ENCODE measurements at regions not wholly inside any gene's neighbourhood (a gene's known extent, or its start where the extent isn't known, plus 50 kb on each side); places are given as distances from the start of the nearest gene placed in this dataset.
"Not testable (repeated sequence)": the region's sequence is repeated elsewhere in the genome, so short reads cannot be mapped to it uniquely, and the experiment has no call there.

DNA sequence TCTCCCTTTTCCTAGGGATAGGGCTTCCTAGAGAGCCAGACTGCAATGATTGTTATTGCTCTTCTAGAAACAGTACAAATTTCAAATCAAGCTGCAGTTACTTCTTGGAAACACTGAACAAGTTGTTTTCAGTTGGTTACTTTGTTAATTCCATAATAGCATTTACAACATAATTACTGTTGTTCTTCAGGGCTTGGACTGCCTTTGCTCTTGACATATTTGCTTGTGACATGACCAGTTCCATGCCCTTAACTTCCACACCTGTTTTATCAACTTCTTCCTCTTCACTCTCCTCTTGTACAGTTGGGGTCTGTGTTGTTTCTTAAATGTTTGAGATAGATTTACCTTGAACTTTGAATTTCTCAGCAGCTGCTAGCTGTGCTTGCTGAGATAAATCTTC lies 104.4 kb downstream of the SEC23IP start:
- no peak for DNase-seq (ENCODE audit: low read depth)

DNA sequence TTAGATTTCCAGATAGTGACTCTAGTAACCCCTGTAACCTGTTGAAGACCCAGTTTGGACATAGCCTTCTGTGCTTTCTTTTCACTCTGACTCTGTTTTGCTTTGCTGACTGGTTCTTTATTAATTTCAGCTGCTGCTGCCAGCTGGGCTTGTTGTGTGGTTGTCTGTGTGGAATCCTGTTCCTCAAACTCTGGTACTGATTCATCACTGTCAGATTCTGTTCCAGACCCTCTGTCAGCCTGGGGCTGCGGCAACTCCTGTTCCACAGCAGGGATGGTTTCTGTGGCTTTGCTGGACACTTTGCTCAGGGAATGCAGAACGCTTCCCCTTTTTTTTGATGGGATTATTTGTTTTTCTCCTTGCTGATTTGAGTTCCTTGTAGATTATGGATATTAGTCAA lies 104.9 kb downstream of the SEC23IP start:
- no peak for DNase-seq (ENCODE audit: low read depth)

DNA sequence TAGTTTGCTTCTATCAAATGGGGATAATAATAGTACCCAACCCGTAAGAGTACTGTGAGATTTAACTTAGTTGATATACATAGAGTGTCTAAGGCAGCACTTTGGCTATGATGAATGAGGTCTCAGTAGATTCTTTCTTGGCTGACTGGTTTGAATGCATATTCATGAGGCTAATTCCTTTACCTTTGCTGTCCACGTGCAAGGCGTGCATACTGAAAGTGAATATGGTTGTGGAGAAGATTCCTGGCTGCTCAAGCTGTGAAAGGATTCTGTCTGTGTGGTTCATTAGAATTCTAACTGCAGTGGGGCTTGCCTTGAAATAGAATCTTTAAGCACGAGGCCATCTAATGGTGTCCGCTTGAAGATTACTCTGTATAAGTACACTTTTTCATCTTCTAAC lies 110.3 kb downstream of the SEC23IP start:
- DNase-seq (ENCODE audit: low read depth) = no peak

DNA sequence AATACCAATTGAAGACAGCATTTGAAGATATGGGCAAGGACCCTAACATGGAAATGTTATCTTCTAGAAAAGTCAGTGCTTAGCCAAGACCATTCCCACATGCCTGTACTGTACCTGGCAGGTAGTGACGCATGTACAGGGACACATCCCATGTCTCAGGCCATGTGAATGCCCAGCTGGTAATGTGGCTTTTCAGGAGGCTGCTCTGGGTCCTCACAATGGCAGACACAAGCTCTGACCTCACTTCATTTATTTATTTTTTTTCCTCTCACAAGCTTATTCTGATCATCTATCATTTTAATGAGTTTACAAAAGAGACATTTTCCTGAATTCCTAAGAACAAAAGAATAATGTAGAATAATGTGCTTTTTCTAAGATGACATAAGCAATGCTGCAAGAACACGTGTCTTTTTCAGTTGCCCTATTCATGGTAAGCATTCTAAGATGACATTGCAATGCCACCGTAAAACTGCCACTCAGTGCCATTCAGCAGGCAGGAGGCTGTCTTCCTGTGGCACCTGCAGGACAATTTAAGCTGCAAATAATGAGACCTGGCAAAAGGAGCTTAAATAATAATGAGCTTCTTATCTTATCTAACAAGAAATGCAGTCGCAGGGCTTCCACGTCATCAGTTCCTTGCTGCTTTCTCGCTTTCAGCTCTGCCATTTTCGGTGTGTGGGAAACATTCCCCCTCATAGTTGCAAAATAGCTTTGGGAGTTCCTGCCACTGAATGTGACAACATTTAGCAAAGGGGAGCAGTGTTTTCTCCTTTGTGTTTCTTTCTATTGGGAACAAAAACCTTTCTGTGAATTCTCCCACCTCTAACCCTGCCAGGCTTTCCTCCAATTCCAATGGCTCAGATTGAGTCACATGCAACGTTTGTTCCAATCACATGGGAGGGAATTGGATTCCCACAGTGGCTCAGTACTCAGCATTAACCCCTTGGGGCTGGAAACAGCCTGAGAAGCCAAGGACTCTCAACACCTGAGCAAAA lies 113.0 kb downstream of the SEC23IP start:
- no peak for DNase-seq (ENCODE audit: low read depth)

DNA sequence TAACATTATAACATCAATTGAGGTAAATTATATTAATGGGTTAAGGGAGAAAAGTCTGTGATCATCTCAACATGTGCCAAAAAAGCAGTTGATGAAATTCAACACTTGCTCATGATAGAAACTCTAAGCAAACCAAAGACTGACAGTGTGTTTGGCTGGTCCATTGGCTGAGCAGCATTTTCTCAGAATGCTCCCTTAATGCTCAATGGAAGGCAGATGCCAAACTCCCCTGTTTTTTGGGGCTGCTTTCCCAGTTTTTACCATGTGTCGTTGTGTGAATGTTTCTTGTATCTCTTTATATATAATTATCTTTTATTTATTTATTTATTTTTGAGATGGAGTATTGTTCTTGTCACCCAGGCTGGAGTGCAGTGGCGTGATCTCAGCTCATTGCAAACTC lies 114.7 kb downstream of the SEC23IP start:
- no peak for DNase-seq (ENCODE audit: low read depth)

DNA sequence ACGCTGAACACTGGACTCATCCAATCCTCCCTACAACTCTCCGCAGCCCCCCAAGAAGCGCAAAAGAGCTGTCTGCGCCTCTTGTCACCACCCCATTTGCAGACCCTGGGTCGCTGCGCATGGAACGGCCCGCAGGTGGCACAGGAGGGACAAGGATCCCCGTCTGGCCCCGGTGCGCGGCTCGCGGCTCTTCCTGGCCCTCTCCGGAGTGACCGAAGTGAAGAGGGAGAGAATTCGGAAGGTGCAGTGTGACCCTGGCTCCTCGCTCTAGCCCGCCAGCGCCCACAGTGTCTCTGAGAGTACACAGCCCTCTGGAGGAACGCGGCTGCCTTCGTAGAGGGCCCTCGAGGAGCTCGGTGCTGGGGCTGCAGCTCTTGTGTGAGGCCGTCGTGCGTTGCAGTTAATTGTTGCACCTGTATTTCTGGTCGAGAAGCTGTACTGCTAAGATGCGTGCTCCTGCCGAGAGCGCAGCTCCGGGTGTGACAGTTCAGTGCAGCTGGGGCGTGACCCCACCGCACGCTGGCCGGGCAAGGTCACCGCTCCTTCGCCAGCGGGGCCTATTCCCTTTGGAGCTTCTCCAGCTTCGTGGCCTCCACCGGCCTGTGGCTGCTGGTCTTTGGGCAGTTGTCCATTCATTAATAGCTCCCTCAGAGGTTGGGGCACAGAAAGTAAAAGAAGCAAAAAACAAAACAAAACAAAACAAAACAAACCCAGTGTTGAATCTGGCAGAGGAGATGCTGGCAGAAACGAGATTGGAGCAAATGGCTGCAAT lies 119.0 kb downstream of the SEC23IP start:
- no peak for DNase-seq (ENCODE audit: low read depth)

DNA sequence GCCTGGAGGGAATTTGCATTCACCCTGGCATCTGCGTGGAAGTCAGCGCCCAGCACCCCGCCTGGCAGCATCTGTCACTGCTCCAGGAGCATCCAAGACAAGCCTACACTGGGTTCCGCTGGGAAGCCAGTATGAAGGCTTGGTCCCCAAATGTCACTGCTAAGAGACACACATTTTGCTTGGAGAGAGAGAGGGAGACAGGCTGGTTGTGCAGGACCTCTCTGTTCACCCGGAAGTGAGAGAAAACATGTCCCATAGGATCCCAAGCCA lies 119.5 kb downstream of the SEC23IP start:
- DNase-seq (ENCODE audit: low read depth) = no peak

DNA sequence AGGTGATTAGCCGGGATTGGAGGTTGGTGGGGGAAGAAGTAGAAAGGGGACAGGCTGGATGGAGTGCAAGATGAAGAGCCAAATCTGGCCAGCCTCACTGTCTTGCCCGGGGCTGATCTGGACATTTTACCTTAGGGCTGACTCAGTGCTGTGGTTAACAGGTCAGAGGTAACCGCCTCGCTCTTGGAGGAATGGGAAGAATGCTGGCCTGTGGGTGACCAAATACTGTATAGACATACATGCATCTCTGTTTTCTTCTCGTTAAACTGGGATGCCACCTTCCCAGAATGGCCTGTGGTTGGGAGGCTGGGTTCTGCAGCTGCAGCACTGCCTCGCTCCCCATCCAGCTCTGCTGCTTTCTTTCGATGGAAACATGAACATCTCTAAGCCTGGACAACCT lies 120.0 kb downstream of the SEC23IP start:
- no peak for DNase-seq (ENCODE audit: low read depth)

DNA sequence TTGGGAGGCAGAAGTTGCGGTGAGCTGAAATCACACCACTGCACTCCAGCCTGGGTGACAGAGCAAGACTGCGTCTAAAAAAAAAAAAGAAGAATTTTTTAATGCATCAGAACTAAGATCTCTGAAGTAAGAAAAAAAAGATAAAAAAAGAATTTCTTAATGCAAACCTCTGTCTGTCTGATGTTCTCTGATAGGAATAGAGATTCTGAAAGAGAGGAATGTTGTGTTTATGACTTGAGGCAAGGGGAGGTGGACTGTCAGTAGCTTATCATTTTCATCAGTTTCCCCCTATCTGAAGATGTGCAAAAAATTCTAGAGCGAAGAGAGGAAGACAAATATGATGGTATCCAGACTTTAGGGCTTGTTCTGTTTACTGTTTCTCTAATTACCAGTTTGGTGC lies 121.5 kb downstream of the SEC23IP start:
- DNase-seq (ENCODE audit: low read depth) = no peak

DNA sequence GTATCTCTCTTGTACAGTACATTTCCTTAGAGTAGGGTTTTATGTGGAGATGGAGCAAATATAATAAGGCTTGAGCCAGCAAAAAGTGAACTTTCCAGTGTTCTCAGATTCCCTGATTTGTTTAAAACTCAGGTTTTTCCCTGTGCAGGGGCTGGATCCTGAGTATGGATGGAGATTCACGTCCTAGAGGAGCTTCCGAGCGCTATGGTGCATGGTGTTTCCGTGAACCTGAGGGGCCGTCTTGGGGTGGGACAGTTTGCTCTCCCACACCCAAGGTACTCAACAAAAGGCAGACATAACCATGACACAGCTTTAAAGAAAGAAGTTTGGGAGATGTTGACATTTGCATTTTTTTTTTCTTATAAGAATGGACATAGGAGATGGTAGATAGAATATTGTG lies 122.5 kb downstream of the SEC23IP start:
- DNase-seq (ENCODE audit: low read depth) = no peak

DNA sequence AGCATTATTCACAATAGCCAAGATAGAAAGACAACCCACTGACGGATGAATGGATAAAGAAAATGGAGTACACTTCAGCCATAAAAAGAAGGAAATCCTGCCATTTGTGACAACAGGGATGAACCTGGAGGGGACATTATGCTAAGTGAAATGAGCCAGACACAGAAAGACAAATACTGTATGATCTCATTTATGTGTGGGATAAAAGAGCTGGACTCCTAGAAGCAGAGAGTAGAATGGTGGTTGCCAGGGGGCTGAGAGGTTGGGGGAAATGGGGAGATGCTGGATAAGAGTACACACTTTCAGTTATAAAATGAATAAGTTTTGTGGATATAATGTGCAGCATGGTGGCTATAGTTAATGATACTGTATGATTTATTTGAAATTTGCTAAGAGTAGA lies 124.4 kb downstream of the SEC23IP start:
- DNase-seq (ENCODE audit: low read depth) = no peak

DNA sequence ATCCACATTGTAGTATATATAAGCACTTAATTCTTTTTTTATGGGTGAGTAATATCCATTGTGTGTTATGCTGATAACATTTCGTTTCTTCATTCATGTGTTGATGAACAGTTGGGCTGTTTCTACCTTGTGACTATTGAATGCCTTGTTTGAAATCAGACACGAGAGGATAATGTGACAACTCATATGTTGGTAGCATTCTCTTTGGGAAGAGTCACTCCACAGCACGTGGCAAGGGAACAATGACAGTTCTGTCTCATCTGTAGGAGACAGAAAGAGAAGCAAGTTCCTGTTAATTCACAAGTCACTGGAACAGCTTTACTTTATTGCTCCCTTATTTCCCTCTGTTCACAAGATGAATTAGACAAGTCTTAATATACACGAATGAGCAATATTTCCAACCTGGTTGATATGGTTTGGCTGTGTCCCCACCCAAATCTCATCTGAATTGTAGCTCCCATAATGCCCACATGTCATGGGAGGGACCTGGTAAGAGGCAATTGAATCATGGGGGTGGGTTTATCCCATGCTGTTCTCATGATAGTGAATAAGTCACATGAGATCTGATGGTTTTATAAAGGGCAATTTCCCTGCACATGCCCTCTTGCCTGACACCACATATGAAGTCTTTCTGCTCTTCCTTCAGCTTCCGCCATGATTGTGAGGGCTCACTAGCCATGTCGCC lies 125.3 kb downstream of the SEC23IP start:
- DNase-seq (ENCODE audit: low read depth) = no peak

DNA sequence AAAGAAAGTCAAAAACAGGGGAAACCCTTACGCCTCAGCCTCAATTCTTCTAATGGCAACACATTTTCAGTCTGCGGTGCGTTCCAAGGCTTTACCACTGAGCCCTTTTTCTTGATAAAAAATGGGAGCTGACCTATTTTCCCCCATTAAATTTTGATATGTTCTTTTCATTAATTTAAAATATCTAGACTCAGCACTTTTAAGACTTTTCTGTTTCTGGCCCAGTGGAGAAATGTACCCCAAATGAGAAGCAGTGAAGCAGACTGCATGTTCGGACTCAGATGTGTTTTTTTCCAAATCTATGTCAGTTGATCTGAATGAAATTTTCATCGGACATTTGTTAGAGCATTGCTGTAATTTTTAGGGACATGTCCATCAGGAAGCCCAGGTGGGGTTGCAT lies 126.2 kb downstream of the SEC23IP start:
- no peak for DNase-seq (ENCODE audit: low read depth)

DNA sequence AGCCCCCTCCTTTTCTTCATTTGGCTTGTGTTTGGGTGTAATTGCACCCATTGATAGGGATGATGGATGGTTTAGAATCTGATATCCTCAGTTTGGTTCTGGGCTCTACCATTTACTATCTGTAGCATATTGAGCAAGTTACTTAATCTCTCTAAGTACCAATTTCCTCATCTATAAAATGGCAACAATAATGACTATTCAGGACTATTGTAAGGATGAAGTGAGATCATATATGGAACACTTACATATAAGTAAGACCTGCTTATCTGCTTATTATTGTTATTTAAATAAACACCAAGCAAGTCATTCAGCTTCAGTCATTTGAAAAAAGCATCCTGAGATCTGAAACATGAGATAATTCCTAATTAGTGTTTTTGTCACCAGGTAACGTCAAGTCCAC lies 127.0 kb downstream of the SEC23IP start:
- DNase-seq (ENCODE audit: low read depth) = no peak

DNA sequence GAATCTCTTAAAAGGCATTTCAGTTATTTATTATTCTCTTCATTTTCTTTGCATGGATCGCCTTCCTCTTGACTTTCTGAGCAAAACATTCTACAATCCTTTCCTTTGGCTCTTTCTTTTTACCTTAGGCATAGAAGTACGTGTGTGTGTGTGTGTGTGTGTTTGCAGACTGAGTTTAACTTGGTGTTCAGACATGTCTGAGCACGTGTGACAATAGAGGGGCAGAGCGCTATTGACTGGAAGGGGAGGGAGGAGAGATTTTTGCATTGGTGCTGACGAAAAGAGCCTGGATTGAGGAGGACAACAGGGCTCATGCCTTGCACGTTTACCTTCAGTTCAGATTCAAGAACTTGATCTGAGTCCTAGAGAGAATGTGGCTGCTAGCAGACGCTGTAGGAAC lies 129.8 kb downstream of the SEC23IP start:
- no peak for DNase-seq (ENCODE audit: low read depth)

DNA sequence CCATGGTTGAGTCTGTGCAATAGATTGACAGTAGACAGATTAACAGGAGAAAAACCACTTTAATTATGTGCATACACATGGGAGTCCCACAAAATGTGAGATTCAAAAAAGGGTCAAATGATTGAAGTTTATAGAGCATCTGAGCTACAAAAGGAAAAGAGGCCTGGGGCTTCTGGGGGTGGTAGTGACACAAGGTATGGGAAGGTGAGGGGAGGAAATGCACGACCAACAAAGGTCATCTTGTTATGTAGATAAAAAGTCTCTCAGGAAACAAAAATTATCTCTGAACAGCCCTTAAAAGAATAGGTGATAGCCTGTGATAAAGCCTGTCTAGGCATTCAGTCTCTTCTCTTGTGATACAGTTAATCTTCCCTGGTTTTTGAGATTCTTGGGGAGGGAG lies 141.7 kb downstream of the SEC23IP start:
- DNase-seq (ENCODE audit: low read depth) = no peak

DNA sequence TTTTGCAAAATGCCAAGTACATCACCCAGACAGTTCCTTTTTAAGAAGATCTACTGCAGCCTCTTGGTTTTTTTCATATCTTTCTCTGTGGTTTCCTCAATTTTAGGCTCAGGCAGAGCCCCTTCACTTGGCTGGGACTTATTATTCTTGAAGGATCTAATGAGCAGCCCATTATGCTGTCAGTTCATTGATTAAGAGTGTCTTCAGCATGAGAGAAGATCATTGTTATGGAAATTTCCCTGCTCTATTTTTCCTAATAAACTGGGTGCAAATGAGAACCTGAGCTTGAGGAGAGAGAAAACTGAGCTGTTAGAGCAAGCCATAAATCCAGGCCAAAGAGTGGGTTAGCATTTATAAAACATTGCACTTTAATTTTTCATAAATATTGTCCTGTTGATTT lies 146.5 kb downstream of the SEC23IP start:
- no peak for DNase-seq (ENCODE audit: low read depth)

DNA sequence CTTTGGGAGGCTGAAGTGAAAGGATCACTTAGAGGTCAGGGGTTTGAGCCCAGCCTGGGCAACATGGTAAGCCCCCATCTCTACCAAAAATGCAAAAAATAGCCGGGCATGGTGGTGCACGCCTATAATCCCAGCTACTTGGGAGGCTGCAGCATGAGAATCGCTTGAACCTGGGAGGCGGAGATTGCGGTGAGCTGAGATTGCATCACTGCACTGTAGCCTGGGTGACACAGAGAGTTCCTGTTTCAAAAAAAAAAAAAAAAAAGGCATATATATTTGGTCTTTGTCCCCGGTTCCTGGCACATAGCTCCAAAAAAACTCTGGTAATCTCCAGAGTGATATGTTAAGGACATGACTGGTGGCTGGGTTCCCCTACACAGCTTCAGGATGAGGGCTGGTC lies 147.3 kb downstream of the SEC23IP start:
- DNase-seq (ENCODE audit: low read depth) = no peak

DNA sequence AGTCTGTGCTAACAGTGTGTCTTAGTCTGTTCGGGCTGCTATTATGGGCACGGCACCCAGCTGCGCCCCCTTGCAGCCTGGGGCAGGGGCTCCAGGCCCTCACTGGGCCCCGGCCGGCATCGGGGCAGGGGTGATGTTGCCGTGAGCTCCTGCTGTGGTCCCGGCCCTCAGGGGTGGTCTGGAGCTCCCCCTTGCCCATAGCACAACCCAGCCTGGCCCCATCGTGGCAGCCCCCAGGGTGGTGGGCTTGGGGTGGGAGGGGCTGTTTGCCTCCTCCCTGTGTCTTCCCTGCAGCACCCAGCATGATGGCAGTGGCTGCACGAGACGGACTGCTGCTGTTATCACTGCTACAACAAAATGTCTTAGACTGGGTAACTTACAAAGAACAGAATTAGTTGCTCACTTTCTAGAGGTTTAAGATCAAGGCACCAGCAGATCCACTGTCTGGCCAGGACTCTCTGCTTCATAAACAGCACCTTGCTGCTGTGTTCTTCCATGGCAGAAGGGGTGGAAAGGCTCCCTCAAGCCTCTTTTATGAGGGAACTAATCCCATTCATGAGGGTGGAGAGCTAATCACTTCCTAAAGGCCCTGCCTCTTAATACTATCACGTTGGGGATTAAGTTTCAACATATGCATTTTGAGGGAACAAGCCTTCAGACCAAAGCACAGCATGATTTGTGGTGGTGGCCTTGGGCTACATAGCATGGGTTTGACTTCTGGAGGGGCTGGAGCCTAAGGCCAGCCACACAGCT lies 149.5 kb downstream of the SEC23IP start:
- no peak for DNase-seq (ENCODE audit: low read depth)

DNA sequence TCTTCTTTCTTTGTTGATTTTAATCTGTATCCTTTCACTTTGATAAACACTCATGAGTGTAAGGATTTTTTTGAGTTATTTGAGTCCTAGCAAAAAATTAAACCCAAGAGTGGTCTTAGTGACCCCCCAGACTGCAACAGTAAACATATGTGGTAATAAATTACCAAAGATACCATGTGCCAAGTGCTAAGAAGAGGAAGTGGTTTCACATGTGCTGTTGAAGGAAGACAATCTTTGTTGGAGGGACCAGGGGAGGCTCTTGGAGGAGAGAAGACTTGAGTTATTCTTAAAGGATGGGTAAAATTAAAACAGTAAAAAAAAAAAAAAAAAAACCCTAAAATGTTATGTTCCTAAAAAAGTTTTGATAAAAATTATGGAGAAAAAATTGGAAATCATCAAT lies 150.2 kb downstream of the SEC23IP start:
- no peak for DNase-seq (ENCODE audit: low read depth)

DNA sequence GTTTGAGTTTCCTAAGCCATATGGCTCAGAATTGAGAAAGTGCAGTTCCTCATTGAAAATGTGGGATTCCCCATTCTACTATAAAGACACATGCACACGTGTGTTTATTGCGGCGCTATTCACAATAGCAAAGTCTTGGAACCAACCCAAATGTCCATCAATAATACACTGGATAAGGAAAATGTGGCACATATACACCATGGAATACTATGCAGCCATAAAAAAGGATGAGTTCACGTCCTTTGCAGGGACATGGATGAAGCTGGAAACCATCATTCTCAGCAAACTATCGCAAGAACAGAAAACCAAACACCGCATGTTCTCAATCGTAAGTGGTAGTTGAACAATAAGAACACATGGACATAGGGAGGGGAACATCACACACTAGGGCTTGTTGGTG lies 154.8 kb downstream of the SEC23IP start:
- not testable (repeated sequence) for DNase-seq (ENCODE audit: low read depth)

DNA sequence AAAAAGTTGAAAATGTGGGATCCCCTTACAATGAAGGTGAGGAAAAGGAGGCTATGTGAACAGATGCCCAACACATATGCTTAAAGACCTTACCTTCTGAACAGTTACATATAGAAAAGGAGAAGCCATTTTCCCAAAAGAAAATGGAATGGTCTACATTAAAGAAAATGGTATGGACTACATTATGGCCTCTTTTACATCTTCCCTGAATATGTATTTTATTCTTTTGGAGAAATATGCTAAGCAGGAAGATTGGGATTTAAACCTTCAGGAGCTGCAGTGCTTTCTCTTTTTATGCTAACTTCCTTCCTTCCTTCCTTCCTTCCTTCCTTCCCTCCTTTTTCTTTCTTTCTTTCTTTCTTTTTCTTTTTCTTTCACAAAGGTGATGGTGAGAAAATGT lies 155.4 kb downstream of the SEC23IP start:
- DNase-seq (ENCODE audit: low read depth) = no peak
